ENCODE measurements at regions not wholly inside any gene's neighbourhood (a gene's known extent, or its start where the extent isn't known, plus 50 kb on each side); places are given as distances from the start of the nearest gene placed in this dataset.
"Not testable (repeated sequence)": the region's sequence is repeated elsewhere in the genome, so short reads cannot be mapped to it uniquely, and the experiment has no call there.

- DNase-seq (ENCODE audit: low read depth) = no peak
Observed at GRCh38 chr5:142542078-142542477, 143.8 kb downstream of the FGF1 start.

GRCh38 chr5:142540922-142541422 is 144.9 kb downstream of the FGF1 start:
- peak; percentile 98 for DNase-seq (ENCODE audit: low read depth)

GRCh38 chr5:142539154-142539740 is 146.6 kb downstream of the FGF1 start:
- DNase-seq (ENCODE audit: low read depth) = no peak

GRCh38 chr5:142537938-142538337 is 148.0 kb downstream of the FGF1 start:
- no peak for DNase-seq (ENCODE audit: low read depth)

- no peak for DNase-seq (ENCODE audit: low read depth)
Observed at GRCh38 chr5:142532781-142533176, 153.1 kb downstream of the FGF1 start.

GRCh38 chr5:142531977-142532780 is 153.7 kb downstream of the FGF1 start:
- no peak for DNase-seq (ENCODE audit: low read depth)

GRCh38 chr5:142530904-142531303 is 155.0 kb downstream of the FGF1 start:
- no peak for DNase-seq (ENCODE audit: low read depth)

- DNase-seq (ENCODE audit: low read depth) = no peak
Observed at GRCh38 chr5:142529626-142530278, 156.1 kb downstream of the FGF1 start.

- no peak for DNase-seq (ENCODE audit: low read depth)
Observed at GRCh38 chr5:142527664-142528295, 158.1 kb downstream of the FGF1 start.

- no peak for DNase-seq (ENCODE audit: low read depth)
Observed at GRCh38 chr5:142527234-142527633, 158.7 kb downstream of the FGF1 start.

GRCh38 chr5:142522983-142523382 is 162.9 kb downstream of the FGF1 start:
- no peak for DNase-seq (ENCODE audit: low read depth)

- DNase-seq (ENCODE audit: low read depth) = no peak
Observed at GRCh38 chr5:142521706-142522105, 164.2 kb downstream of the FGF1 start.

GRCh38 chr5:142520885-142521284 is 165.0 kb downstream of the FGF1 start:
- DNase-seq (ENCODE audit: low read depth) = no peak

- DNase-seq (ENCODE audit: low read depth) = not testable (repeated sequence)
Observed at GRCh38 chr5:142519913-142520312, 166.0 kb downstream of the FGF1 start.

- DNase-seq (ENCODE audit: low read depth) = no peak
Observed at GRCh38 chr5:142517840-142518239, 168.1 kb downstream of the FGF1 start.

- no peak for DNase-seq (ENCODE audit: low read depth)
Observed at GRCh38 chr5:142516732-142517131, 169.2 kb downstream of the FGF1 start.

- no peak for DNase-seq (ENCODE audit: low read depth)
Observed at GRCh38 chr5:142515036-142515435, 170.9 kb downstream of the FGF1 start.

- no peak for DNase-seq (ENCODE audit: low read depth)
Observed at GRCh38 chr5:142514196-142514595, 171.7 kb downstream of the FGF1 start.

GRCh38 chr5:142512043-142513042 is 173.5 kb downstream of the FGF1 start:
- peak; percentile 83 for DNase-seq (ENCODE audit: low read depth)

- DNase-seq (ENCODE audit: low read depth) = no peak
Observed at GRCh38 chr5:142511358-142511757, 174.5 kb downstream of the FGF1 start.

GRCh38 chr5:142509026-142509425 is 176.9 kb downstream of the FGF1 start:
- no peak for DNase-seq (ENCODE audit: low read depth)

Measured in fibroblast of gingiva (primary cell).